Stimulated activated CD8-positive, alpha-beta memory T cell treated with anti-CD3 and anti-CD28 coated beads, Interleukin-12 subunit alpha, Interleukin-12 subunit beta, amount 100 ng/mL, for 24 hours (primary cell): ENCODE measurements at regions not wholly inside any gene's neighbourhood (a gene's known extent, or its start where the extent isn't known, plus 50 kb on each side); places are given as distances from the start of the nearest gene placed in this dataset.

Experiments
- DNase-seq: peaks from one replicate; pipeline ENCODE4 v3.0.0-alpha.2; 2020; ENCODE audit errors: extremely low read depth

GRCh38 chr12:12016284-12017100, 54.2 kb upstream of the BCL2L14 start:
- no peak for DNase-seq

DNA sequence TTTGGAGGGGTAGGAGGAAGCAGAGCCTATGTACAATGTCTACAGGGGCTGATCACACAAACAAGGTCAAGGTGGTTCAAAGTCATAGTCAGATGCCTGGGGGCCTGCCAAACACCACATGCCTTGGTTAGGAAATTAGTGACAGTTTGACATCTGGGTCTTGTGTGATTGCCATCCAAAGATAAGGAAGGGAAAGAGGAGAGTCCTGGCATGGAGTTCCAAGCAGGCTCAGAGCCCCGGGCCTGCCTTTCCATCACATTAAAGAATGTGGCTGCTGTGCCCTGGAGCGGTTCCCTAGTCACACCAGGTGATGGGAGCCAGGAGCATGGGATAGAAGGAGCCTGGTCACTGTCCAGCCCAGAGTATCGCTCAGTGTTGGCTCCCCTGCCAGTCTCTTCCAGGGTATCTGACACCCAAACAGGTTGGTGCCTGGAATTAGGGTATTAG, 53.6 kb upstream of the BCL2L14 start:
- DNase-seq, result no peak

DNA sequence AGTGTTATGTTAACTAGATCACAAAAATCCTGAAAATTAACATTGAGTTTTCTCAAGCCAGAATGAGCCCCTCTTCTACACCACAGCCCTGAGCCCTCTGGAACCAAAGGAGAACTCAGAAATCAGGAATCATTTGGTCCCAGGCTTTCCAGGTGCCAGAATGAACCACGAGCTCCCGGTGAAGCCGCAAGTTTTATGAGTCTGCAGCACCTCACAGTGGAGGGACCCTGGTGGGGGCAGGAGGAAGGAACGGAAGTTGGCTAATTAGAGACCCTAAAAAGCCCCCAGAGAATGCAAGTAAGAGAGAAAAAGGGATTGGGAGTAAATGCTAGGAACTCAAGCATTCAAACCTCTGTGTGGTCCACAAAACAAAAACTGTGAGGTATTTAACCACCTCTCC, 52.9 kb upstream of the BCL2L14 start:
- DNase-seq, result no peak

- no peak for DNase-seq
Measured at GRCh38 chr12:12018454-12018853, 52.3 kb upstream of the BCL2L14 start.

DNA sequence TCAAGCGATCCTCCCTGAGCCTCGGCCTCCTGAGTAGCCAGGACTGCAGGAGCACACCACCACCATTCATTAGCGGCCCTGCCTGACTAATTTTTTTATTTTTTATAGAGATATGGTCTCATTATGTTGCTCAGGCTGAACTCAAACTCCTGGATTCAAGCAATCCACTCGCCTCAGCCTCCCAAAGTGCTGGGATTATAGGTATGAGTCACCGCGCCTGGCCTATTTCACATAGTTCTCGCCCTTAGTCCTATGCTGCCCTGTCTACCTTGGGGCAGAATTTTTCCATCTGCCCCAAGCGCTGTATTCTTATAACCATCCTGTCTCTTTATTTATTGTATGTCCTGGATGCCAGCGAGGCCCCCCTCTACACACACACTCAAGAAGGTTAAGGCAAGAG, 50.9 kb upstream of the BCL2L14 start:
- DNase-seq, result no peak

DNA sequence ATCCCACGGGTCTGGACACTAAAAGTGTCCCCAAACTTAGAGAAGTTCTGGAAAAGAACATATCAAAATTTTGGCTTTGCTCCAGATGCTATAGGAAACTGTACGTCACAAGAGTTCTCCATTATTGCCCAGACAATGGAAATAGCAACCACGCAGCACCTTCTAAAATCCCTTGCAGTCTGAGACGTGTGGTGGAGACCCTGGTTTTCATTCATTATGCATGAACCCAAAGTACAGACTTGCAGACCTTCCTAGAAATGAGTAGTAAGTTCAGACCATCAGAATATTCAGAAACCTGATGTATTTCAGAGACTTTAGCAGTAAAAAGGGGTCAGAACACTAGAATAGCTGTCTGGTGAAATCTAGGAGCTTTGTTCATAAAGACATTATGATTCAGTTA, 50.0 kb upstream of the BCL2L14 start:
- no peak for DNase-seq
